ENCODE measurements at regions not wholly inside any gene's neighbourhood (a gene's known extent, or its start where the extent isn't known, plus 50 kb on each side); places are given as distances from the start of the nearest gene placed in this dataset.
"Not testable (repeated sequence)": the region's sequence is repeated elsewhere in the genome, so short reads cannot be mapped to it uniquely, and the experiment has no call there.

DNA sequence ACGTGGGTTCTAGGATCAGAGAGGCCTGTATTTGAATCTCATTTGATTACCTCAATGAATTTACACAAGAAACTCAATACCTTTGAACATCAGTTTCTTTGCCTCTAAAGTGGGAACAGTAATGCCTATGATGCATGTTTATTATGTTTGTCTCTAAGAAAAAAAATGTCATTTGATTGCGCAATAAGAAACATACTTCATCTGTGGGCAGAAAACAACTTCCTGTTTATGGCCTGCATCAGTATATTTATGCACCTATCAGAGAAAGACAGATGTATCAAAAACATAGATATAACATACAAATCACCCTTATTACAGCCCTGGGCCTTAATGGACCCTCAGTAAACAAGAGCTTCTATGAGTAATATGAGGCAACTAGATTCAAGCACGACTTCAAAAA lies 516.4 kb upstream of the ARID1B start:
- peaks cover 5% of the 10 kb centered on the region for H3K9me3 Mint-ChIP-seq
- H3K4me1 Mint-ChIP-seq: peaks cover 9% of the 10 kb centered on the region
- no peak overlapping the region for H3K27ac Mint-ChIP-seq
- ATAC-seq (no peak), DNase-seq (no peak)
- no peaks in the 10 kb centered on the region for H3K36me3 Mint-ChIP-seq (ENCODE audit: low read depth)
- no peak overlapping the region for H3K4me3 Mint-ChIP-seq
- H3K27me3 Mint-ChIP-seq: peaks cover under 1% of the 10 kb centered on the region

DNA sequence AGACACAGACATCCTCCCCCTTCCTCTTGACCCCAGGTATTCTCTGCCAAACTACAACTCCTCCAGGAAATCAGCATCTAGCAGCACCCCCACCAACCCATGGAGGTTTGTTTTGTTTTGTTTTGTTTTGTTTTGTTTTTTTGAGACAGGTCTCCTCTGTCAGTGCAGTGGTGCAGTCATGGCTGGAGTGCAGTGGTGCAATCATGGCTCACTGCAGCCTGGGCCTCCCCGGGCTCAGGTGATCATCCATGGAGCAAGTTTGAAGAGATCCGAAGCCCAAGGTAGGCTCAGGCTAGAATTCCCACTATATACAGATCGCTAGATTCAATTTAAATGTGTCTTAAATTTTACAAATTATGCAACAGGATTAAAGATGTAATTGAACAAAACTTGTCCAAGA lies 518.2 kb upstream of the ARID1B start:
- Mint-ChIP-seq H3K4me3 (no peak overlapping the region), H3K36me3 (ENCODE audit: low read depth) (no peaks in the 10 kb centered on the region), H3K27ac (no peak overlapping the region), H3K27me3 (peaks cover 2% of the 10 kb centered on the region), H3K4me1 (peaks cover 17% of the 10 kb centered on the region), H3K9me3 (peaks cover 4% of the 10 kb centered on the region)
- no peak for DNase-seq
- no peak for ATAC-seq

DNA sequence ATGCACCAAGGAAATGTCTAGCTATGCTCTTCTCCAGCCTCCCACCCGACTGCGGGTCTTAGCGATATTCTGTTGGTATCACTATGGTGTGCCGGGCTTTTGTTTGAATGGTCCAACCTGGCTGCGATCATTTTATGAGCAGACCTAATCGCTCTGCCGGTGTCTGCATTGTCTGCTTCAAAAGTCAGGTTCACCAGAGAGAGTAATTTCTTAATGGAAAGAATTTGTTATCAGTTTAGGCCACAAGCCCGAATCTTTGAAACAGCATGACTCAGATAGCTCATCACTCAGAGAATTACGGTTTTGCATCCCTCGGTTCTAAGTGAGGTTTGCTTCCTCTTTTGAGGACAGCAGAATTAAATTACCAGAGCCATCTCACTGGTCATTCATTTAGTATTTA lies 521.0 kb upstream of the ARID1B start:
- ATAC-seq (peak; percentile 89), DNase-seq (no peak)
- peak overlapping the region; percentile 46 for H3K27ac Mint-ChIP-seq
- H3K9me3 Mint-ChIP-seq: peaks cover 12% of the 10 kb centered on the region
- H3K4me1 Mint-ChIP-seq: peaks cover 24% of the 10 kb centered on the region
- H3K27me3 Mint-ChIP-seq: peaks cover 4% of the 10 kb centered on the region
- no peak overlapping the region for H3K4me3 Mint-ChIP-seq
- peaks cover 2% of the 10 kb centered on the region for H3K36me3 Mint-ChIP-seq (ENCODE audit: low read depth)

DNA sequence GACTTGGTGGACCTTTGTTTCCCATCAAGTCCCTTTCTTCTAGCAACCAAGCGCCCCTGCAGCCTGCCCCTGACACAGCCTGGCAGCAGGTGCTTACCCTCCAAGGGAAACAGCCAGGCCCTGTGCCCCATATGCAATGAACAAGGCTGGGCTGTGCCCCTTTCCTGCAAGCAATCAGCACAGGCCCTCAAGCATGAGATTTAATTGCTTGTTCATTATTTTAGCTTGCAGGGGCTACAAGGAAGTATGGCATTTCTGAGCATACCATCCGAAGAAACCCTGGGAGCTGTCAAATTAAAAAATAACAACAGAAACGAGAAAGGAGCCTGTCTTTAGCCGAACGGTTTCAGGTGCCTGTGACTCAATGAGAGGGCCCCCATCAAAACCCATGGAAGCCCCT lies 522.9 kb upstream of the ARID1B start:
- Mint-ChIP-seq H3K9me3 (peaks cover 17% of the 10 kb centered on the region), H3K4me1 (peaks cover 39% of the 10 kb centered on the region), H3K36me3 (ENCODE audit: low read depth) (peaks cover 3% of the 10 kb centered on the region), H3K4me3 (no peak overlapping the region), H3K27me3 (peaks cover 4% of the 10 kb centered on the region), H3K27ac (no peak overlapping the region)
- ATAC-seq: no peak
- no peak for DNase-seq

DNA sequence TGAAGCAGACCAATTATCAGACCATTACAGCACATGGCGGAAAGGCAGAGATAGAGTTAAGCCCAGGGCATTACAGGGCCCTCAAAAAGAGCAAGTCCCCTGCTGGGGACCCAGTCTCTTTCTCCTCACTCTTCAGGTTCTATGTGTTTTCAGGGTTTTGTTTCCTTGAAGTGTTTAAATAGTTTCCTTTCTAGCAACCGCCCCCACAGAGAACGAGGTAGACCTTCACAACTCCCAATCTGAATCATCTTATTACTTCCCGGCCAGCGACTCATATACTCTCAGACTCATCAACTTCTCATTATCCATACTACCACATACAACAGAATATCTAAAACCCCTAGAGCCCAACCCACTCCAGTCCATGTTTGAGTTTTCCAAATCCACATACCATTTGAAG lies 526.6 kb upstream of the ARID1B start:
- peak; percentile 28 for DNase-seq
- Mint-ChIP-seq H3K27ac (peak overlapping the region; percentile 44), H3K9me3 (peaks cover 17% of the 10 kb centered on the region), H3K36me3 (ENCODE audit: low read depth) (peaks cover 5% of the 10 kb centered on the region), H3K27me3 (peaks cover 2% of the 10 kb centered on the region), H3K4me3 (no peak overlapping the region), H3K4me1 (peaks cover 27% of the 10 kb centered on the region)
- peak; percentile 95 for ATAC-seq

DNA sequence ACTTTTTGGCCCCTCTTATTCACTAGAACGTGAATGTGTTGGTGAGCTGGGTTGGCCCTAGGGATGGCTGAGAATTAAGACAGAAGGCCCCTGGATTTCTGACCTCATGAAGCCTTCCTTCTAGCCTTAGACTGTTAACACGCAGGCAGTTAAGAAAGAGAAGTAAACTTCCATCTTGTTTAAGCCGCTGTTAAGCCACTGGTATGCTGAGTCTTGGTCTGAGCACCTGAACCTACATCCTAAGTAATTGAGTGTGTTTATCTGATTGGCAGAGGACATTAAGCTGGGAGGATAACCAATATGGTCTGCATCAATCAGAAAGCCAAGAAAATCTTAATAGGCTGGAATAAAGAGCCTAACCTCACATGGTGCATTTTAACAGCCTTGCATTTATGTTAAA lies 535.0 kb upstream of the ARID1B start:
- H3K27me3 Mint-ChIP-seq: no peaks in the 10 kb centered on the region
- no peaks in the 10 kb centered on the region for H3K4me1 Mint-ChIP-seq
- ATAC-seq: no peak
- H3K36me3 Mint-ChIP-seq (ENCODE audit: low read depth): peaks cover 2% of the 10 kb centered on the region
- H3K4me3 Mint-ChIP-seq: no peak overlapping the region
- H3K27ac Mint-ChIP-seq: no peak overlapping the region
- DNase-seq: no peak
- H3K9me3 Mint-ChIP-seq: peaks cover 6% of the 10 kb centered on the region

DNA sequence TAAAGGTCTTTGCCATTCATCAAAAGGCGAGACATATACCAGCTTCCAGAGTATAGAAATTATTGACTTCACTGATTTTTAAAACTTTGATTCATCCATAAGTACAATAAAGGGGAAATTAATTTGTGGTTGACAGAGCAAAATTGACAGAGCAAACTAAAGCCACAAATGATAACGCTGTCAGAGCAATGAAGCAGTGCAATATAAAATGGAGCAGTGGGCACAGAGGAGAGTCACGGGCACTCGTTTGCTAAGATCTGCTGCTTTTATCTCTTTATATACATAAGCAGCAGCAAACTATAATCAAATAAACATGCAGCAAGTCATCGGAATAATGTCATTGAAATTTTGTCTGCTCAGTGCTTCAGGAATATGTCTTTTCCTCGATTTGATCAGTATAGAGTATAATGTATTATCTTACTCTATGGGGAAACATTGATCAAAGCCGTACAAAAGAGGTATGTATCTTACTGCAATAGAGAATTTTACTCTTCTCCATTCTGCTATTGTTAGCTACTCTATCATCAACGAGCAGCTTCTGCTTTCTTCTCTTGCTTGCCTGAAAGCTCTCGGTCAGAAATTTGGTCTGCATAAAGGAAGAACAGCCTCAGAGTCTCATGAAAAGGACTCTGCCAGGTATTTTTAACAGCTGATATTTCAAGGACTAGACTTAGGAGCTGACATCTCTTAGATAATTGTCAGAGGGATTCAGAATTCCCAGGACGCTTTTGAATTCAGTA lies 546.0 kb upstream of the ARID1B start:
- Mint-ChIP-seq H3K4me1 (no peaks in the 10 kb centered on the region), H3K27me3 (no peaks in the 10 kb centered on the region), H3K27ac (no peak overlapping the region), H3K4me3 (no peak overlapping the region), H3K9me3 (peaks cover 4% of the 10 kb centered on the region), H3K36me3 (ENCODE audit: low read depth) (no peaks in the 10 kb centered on the region)
- ATAC-seq: no peak
- no peak for DNase-seq

DNA sequence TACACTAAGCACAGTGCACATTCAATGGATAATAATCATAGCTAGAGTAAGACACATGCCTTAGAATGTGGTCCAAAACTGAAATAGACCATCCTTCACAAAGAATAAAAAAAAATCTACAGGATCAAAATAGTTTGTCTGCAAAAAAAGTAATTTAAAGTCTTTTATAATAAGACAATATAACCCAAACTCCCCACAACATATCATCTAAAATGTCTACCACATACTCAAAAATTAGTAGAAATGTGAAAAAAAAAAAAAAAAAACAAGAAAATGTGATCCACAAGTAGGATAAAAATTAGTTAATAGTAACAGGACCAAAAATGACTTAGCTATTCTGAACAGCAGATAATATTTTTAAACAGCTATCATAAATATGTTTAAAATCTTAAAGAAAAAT lies 557.2 kb upstream of the ARID1B start:
- H3K36me3 Mint-ChIP-seq (ENCODE audit: low read depth): no peaks in the 10 kb centered on the region
- no peaks in the 10 kb centered on the region for H3K4me1 Mint-ChIP-seq
- no peak overlapping the region for H3K27ac Mint-ChIP-seq
- peaks cover 6% of the 10 kb centered on the region for H3K9me3 Mint-ChIP-seq
- ATAC-seq (no peak), DNase-seq (no peak)
- peaks cover 4% of the 10 kb centered on the region for H3K27me3 Mint-ChIP-seq
- H3K4me3 Mint-ChIP-seq: no peak overlapping the region

DNA sequence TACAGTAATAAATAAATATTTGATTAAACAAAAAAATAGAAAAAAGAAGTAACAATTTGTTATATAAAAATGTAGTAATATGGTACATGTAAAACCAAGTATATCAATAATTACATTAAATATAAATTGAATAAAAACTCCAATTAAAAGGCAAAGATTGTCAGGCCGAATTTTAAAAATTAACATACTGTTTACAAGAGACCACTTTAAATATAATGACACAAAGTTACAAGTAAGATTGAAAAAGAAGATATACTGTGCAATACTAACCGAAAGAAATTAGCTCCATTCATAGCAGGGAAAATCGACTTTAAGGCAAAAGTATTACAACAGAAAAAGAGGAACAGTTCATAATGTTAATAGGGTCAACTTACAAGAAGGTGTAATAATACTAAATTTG lies 571.5 kb upstream of the ARID1B start:
- H3K4me3 Mint-ChIP-seq: no peak overlapping the region
- peaks cover 31% of the 10 kb centered on the region for H3K9me3 Mint-ChIP-seq
- no peaks in the 10 kb centered on the region for H3K4me1 Mint-ChIP-seq
- DNase-seq (no peak), ATAC-seq (no peak)
- no peaks in the 10 kb centered on the region for H3K27me3 Mint-ChIP-seq
- peaks cover 7% of the 10 kb centered on the region for H3K36me3 Mint-ChIP-seq (ENCODE audit: low read depth)
- no peak overlapping the region for H3K27ac Mint-ChIP-seq

DNA sequence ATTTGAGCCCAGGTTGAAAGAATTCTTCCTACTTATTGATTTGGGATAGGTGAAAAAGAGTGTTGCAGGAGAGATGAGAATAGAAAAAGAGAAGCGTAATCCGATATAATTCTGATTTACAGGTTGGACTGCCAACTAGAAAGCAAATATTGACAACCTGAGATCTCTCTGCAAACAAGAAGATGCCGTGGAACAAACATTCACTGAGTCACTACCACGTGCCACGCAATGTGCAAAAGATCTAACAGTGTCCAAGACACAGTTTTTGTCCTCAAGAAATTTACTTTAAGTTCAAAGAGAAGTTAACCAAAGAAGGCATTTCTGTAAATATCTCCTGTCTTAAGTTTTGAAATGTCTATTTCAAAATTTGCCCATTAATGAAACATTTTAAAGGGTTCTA lies 578.0 kb upstream of the ARID1B start:
- Mint-ChIP-seq H3K27ac (no peak overlapping the region), H3K36me3 (ENCODE audit: low read depth) (peaks cover 2% of the 10 kb centered on the region), H3K27me3 (peaks cover 5% of the 10 kb centered on the region), H3K4me3 (no peak overlapping the region), H3K9me3 (peaks cover 9% of the 10 kb centered on the region), H3K4me1 (peaks cover 20% of the 10 kb centered on the region)
- DNase-seq: no peak
- no peak for ATAC-seq

DNA sequence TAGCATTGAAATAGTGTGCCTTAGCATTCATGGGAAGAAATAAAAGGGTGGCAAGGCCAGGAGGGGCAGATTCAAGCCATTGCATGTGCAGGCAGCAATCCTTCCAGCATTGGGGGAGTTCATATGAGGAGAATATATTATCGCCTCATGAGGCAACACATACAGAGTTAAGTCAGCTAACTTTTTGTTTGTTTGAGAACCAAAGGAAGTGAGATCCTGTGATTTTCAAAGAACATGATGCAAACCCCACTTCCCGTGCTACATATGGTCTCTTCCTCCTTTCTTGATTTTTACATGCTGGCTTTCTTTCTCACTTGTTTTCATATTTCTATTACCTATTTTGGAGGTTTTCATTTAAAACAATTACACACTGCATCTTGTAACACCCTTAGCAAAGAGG lies 579.7 kb upstream of the ARID1B start:
- Mint-ChIP-seq H3K36me3 (ENCODE audit: low read depth) (no peaks in the 10 kb centered on the region), H3K27me3 (peaks cover 5% of the 10 kb centered on the region), H3K4me1 (peaks cover 23% of the 10 kb centered on the region), H3K9me3 (peaks cover 4% of the 10 kb centered on the region), H3K27ac (no peak overlapping the region), H3K4me3 (no peak overlapping the region)
- ATAC-seq: no peak
- DNase-seq: no peak

DNA sequence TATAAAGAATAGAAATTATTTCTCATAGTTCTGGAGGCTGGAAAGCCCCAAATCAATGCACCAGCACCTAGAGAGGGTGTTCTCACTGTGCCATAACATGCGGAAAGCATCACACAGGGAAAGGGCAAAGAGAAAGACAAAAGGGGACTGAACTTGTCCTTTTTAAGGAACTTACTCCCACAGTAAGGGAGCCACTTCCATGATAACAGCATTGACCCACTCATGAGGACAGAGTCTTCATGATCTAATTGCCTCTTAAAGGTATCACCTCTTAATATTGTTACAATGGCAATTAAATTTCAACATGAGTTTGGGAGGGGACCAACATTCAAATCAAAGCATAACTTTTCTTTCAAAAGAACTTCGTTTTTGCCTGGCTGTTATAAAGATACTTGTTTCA lies 582.2 kb upstream of the ARID1B start:
- DNase-seq: no peak
- no peaks in the 10 kb centered on the region for H3K36me3 Mint-ChIP-seq (ENCODE audit: low read depth)
- peaks cover 4% of the 10 kb centered on the region for H3K9me3 Mint-ChIP-seq
- no peak for ATAC-seq
- peaks cover 5% of the 10 kb centered on the region for H3K27me3 Mint-ChIP-seq
- H3K4me3 Mint-ChIP-seq: no peak overlapping the region
- H3K4me1 Mint-ChIP-seq: peaks cover 30% of the 10 kb centered on the region
- H3K27ac Mint-ChIP-seq: no peak overlapping the region

DNA sequence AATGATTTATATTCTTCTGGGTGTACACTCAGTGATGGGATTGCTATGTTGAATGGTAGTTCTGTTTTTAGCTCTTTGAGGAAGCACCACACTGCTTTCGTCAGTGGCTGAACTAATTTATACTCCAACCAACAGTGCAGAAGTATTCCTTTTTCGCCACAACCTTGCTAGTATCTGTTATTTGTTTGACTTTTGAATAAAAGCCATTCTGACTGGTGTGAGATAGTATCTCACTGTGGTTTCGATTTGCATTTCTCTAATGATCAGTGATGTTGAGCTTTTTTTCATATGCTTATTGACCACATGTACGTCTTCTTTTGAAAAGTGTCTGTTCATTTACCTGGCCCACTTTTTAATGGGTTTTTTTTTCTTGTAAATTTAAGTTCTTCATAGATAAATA lies 583.8 kb upstream of the ARID1B start:
- no peak overlapping the region for H3K27ac Mint-ChIP-seq
- H3K27me3 Mint-ChIP-seq: no peaks in the 10 kb centered on the region
- peaks cover 23% of the 10 kb centered on the region for H3K4me1 Mint-ChIP-seq
- peaks cover 4% of the 10 kb centered on the region for H3K9me3 Mint-ChIP-seq
- ATAC-seq: no peak
- H3K4me3 Mint-ChIP-seq: no peak overlapping the region
- DNase-seq: no peak
- H3K36me3 Mint-ChIP-seq (ENCODE audit: low read depth): no peaks in the 10 kb centered on the region

DNA sequence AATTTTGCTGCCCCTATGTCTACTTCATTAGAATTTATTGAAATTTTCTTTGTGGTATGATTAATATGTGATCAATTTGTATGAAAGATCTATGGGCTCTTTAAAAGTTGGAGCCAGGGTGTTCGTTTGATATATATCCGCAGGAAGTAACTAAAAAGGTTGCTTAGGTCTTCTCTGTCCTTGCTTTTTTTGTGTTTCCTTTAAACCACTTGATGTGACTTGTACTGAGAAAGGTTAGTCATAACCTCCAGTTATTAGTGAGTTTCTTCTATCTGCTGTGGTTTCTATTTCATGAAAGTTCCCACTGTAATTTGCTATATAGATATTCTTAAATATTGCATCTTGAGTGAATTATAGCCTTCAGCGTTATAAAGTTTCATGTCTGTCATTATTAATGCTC lies 585.3 kb upstream of the ARID1B start:
- Mint-ChIP-seq H3K27me3 (no peaks in the 10 kb centered on the region), H3K4me1 (peaks cover 12% of the 10 kb centered on the region), H3K27ac (peak overlapping the region; percentile 0), H3K9me3 (peaks cover 4% of the 10 kb centered on the region), H3K36me3 (ENCODE audit: low read depth) (no peaks in the 10 kb centered on the region), H3K4me3 (no peak overlapping the region)
- ATAC-seq: peak; percentile 85
- DNase-seq: no peak

DNA sequence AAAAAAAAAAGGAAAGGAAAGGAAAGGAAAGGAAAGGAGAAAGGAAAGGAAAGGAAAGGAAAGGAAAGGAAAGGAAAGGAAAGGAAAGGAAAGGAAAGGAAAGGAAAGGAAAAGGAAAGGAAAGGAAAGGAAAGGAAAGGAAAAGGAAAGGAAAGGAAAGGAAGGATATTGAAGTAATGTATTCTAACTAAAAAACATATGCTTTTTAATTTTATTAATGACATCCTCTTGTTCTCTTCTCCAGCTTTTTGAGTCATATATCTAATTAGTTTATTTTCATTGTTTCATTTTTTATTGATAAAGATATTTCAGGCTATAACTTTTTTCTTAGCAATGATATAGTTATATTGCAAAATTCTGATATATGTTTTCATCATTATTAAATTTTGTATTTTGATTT lies 585.8 kb upstream of the ARID1B start:
- not testable (repeated sequence) for DNase-seq; H3K36me3 Mint-ChIP-seq (ENCODE audit: low read depth); ATAC-seq; H3K9me3 Mint-ChIP-seq; H3K27me3 Mint-ChIP-seq; H3K4me3 Mint-ChIP-seq; H3K27ac Mint-ChIP-seq
- H3K4me1 Mint-ChIP-seq: peaks cover 12% of the 10 kb centered on the region

DNA sequence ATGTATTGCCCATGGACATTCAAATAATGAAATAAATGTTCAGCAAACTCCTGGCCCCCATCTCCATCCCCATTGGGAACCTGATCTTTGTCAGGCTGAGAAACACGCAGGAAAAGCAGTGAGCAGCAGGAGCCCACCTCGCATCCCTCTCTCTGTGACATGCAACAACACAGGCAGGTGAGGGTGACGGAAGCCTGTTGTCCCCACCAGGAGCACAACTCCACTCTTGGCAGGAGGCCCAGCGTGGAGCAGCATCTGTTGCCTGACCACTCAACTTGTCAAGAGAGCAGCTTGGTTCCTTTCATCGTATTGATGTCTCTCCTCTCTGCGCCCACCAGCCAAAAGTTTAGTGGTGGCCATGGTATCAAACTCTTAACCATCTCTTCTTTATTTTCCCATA lies 586.9 kb upstream of the ARID1B start:
- peaks cover 12% of the 10 kb centered on the region for H3K4me1 Mint-ChIP-seq
- peaks cover 4% of the 10 kb centered on the region for H3K9me3 Mint-ChIP-seq
- H3K27ac Mint-ChIP-seq: no peak overlapping the region
- ATAC-seq (no peak), DNase-seq (no peak)
- H3K4me3 Mint-ChIP-seq: no peak overlapping the region
- H3K36me3 Mint-ChIP-seq (ENCODE audit: low read depth): no peaks in the 10 kb centered on the region
- H3K27me3 Mint-ChIP-seq: no peaks in the 10 kb centered on the region

All from activated naive CD8-positive, alpha-beta T cell treated with anti-CD3 and anti-CD28 coated beads, Interleukin-2, amount 50 U/mL, for 24 hours (primary cell).